ENCODE measurements at regions not wholly inside any gene's neighbourhood (a gene's known extent, or its start where the extent isn't known, plus 50 kb on each side); places are given as distances from the start of the nearest gene placed in this dataset.

- Histone ChIP-seq H3K4ac (ENCODE audit: low read depth, low read length) (no peak overlapping the region), H2BK5ac (ENCODE audit: insufficient read length, low read length) (no peak overlapping the region), H2BK20ac (ENCODE audit: low read depth, low read length, poor library complexity, severe bottlenecking) (no peak overlapping the region), H3K27ac (ENCODE audit: insufficient read length, low read depth, low read length) (no peak overlapping the region), H2BK15ac (ENCODE audit: low read depth, low read length) (no peak overlapping the region), H2BK12ac (ENCODE audit: insufficient read length, low read depth, low read length) (no peak overlapping the region), H4K5ac (ENCODE audit: insufficient read length, low read depth, low read length) (no peak overlapping the region), H2AK5ac (ENCODE audit: insufficient read length, low read length) (no peak overlapping the region), H4K20me1 (ENCODE audit: control insufficient read depth, insufficient read depth, insufficient read length) (no peaks in the 10 kb centered on the region), H3K18ac (ENCODE audit: insufficient read length, low read depth, low read length) (no peak overlapping the region), H3K23me2 (ENCODE audit: insufficient read length, low read depth, low read length, poor library complexity, severe bottlenecking) (no peaks in the 10 kb centered on the region), H3K27me3 (ENCODE audit: insufficient read depth, low read length) (no peaks in the 10 kb centered on the region), H3K23ac (ENCODE audit: insufficient read length, low read depth, low read length) (no peak overlapping the region), H3T11ph (ENCODE audit: low read length) (no peak overlapping the region), H3K14ac (ENCODE audit: insufficient read depth, low read length) (no peak overlapping the region), H3K9me3 (ENCODE audit: control insufficient read depth, low read depth, low read length) (no peaks in the 10 kb centered on the region), H3K56ac (ENCODE audit: insufficient read length, low read depth, low read length) (no peak overlapping the region), H3K4me1 (ENCODE audit: insufficient read depth, low read length) (peaks cover 2% of the 10 kb centered on the region; the same call in 1 of the 2 replicates), H3K79me1 (ENCODE audit: insufficient read depth, low read depth, low read length, poor library complexity, severe bottlenecking) (no peaks in the 10 kb centered on the region), H2AFZ (ENCODE audit: low read length) (no peak overlapping the region), H3K9ac (ENCODE audit: extremely low read depth, insufficient read length, low read length) (no peak overlapping the region), H4K8ac (replicated peaks; ENCODE audit: insufficient read length, low read depth, low read length) (no peak overlapping the region), H2BK120ac (ENCODE audit: low read depth, low read length, poor library complexity, severe bottlenecking) (no peak overlapping the region), H4K91ac (ENCODE audit: insufficient read length, low read depth, low read length) (no peak overlapping the region), H3K4me2 (ENCODE audit: insufficient read depth, insufficient read length, low read length) (no peak overlapping the region), H3K79me2 (ENCODE audit: insufficient read depth, low read length) (no peaks in the 10 kb centered on the region)
- no peak overlapping the region for H3K4me3 Mint-ChIP-seq
- H3K27ac Mint-ChIP-seq = no peak overlapping the region
- TF ChIP-seq CTCF (conservative IDR thresholded peaks at IDR 0.05) = no peak
- peaks cover 12 to 17% of the 10 kb centered on the region in 2 experiments for H3K4me1 Mint-ChIP-seq
- peaks cover 24% of the 10 kb centered on the region for H3K27me3 Mint-ChIP-seq (ENCODE audit: low read depth)
- DNase-seq = no peak
- H3K9me3 Mint-ChIP-seq = no peaks in the 10 kb centered on the region
- WGBS (ENCODE audit: extremely low coverage, insufficient read length, low lambda C conversion rate) = no CpG with 5 or more reads among the region's 1 CpG
- no peaks in the 10 kb centered on the region for H3K36me3 Mint-ChIP-seq (ENCODE audit: insufficient read depth in 1 of 3, low read depth in 3 of 3)
Measured at GRCh38 chr2:133975135-133975534, 278.7 kb upstream of the MGAT5 start.
